Stimulated activated CD4-positive, alpha-beta T cell treated with anti-CD3 and anti-CD28 coated beads, Interleukin-12 subunit alpha, Interleukin-12 subunit beta, amount 100 ng/mL, for 4 hours (primary cell): ENCODE measurements at regions not wholly inside any gene's neighbourhood (a gene's known extent, or its start where the extent isn't known, plus 50 kb on each side); places are given as distances from the start of the nearest gene placed in this dataset.
"Not testable (repeated sequence)": the region's sequence is repeated elsewhere in the genome, so short reads cannot be mapped to it uniquely, and the experiment has no call there.

Experiments used
- DNase-seq: peaks from one replicate; pipeline ENCODE4 v3.0.0-alpha.2; 2020

GRCh38 chr7:410395-410910, 109.2 kb downstream of the PDGFA start:
- no peak for DNase-seq

- DNase-seq: not testable (repeated sequence)
These were observed 108.5 kb downstream of the PDGFA start for GRCh38 chr7:411116-411515.

- DNase-seq: no peak
These were observed 107.9 kb downstream of the PDGFA start for GRCh38 chr7:411677-412312.

GRCh38 chr7:412313-412710, 107.3 kb downstream of the PDGFA start:
- DNase-seq: no peak

GRCh38 chr7:414681-415560, 104.7 kb downstream of the PDGFA start:
- DNase-seq: no peak

- no peak for DNase-seq
These were observed 103.8 kb downstream of the PDGFA start for GRCh38 chr7:415646-416525.

GRCh38 chr7:416761-417624, 102.7 kb downstream of the PDGFA start:
- DNase-seq: no peak

- DNase-seq: no peak
These were observed 102.1 kb downstream of the PDGFA start for GRCh38 chr7:417625-417889.

- DNase-seq: no peak
These were observed 101.6 kb downstream of the PDGFA start for GRCh38 chr7:417973-418601.

GRCh38 chr7:418636-419280, 100.9 kb downstream of the PDGFA start:
- DNase-seq: no peak

- DNase-seq: no peak
These were observed 99.2 kb downstream of the PDGFA start for GRCh38 chr7:420142-421093.

GRCh38 chr7:421136-421991, 98.3 kb downstream of the PDGFA start:
- DNase-seq: no peak

- DNase-seq: no peak
These were observed 97.3 kb downstream of the PDGFA start for GRCh38 chr7:422191-422885.

GRCh38 chr7:422886-423225, 96.8 kb downstream of the PDGFA start:
- DNase-seq: no peak

- DNase-seq: no peak
These were observed 96.1 kb downstream of the PDGFA start for GRCh38 chr7:423312-424260.

GRCh38 chr7:424301-424935, 95.2 kb downstream of the PDGFA start:
- no peak for DNase-seq
